ENCODE measurements at regions not wholly inside any gene's neighbourhood (a gene's known extent, or its start where the extent isn't known, plus 50 kb on each side); places are given as distances from the start of the nearest gene placed in this dataset.

DNA sequence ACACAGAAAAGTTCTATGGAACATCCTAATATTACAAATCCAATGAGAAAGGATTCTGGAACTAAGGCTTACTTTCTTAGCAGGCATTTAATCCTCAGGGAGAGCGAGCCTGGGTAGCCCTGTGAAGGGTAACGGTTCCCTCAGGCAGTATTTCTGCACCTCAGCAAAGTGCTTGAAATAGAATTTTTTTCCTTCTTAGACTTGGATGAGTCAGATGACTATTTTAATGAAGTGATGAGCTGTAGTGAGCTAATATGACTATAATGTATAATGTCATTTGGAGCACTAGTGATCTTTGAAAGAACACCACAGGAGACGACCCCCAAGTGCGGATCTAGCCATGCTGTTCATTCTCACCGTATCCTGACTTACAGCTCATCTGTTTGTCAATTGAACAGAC, 493.0 kb upstream of the FAM241A start:
- DNase-seq (ENCODE audit: low read depth in 3 of 3), result no peak

DNA sequence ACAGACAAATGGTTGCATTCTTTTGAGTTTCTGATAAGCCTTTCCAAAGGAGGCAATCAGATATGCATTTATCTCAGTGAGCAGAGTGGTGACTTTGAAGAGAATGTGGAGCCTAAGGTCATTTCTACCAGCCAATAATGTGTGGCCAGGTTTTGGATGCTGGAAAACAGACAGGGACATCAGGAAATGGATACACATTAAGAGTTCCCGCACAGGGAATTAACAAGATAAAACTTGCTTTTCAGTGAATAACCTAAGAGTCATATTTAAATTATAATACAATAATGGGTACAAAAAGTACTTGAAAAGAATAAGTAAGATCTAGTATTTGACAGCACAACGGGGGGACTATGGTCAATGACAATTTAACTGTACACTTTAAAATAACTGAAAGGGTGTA, 492.3 kb upstream of the FAM241A start:
- no peak for DNase-seq (ENCODE audit: low read depth in 3 of 3)

DNA sequence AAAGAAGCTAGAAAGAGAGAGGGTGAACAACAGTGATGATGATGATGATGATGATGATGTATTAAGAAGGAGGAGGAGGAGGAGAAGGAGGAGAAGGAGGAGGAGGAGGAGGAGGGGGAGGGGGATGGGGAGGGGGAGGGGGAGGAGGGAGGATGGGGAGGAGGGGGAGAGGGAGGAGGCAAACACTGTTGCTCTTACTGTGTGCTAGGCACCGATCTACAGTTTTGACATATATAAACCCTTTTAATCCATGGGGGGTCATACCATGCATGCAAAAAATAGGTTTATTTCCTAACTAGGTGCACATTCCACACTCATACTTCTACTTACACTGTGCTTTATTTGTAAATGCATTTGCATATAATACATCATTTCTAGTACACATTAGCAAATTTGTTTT, 482.8 kb upstream of the FAM241A start:
- DNase-seq (ENCODE audit: low read depth in 3 of 3), result no peak

DNA sequence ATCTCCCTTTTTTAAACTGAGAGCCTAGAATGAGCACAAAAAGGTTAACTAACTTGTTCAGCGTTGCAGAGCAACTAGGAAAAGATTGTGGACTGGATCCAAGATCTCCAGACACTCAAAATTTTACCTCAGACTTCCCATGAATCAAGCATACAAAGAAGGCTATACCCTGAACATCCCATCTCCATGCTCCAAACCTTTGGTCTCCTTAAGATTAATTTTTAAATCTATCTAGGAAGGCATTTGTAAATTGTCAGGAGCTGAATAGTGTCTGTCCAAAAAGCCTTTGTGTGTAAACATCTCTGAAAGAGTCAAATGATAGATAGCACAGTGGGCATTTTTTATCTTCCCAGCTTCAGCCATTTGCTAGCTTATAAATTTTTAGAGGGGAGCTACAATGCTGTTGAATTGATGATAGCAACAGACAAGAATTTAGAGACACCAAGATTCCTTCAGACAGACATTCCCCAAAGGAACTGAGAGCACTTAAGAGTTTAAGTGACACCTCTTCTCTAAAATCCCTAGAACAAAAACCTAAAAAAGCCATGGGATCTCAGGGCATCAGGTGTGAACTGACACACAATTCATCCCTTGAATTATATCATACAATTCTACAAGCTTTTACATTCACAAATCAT, 480.8 kb upstream of the FAM241A start:
- no peak for DNase-seq (ENCODE audit: low read depth in 3 of 3)

GRCh38 chr4:111666826-111667360, 478.4 kb upstream of the FAM241A start:
- no peak for DNase-seq (ENCODE audit: low read depth in 3 of 3)

- no peak for DNase-seq (ENCODE audit: low read depth in 3 of 3)
Measured at GRCh38 chr4:111671756-111672155, 473.5 kb upstream of the FAM241A start.

DNA sequence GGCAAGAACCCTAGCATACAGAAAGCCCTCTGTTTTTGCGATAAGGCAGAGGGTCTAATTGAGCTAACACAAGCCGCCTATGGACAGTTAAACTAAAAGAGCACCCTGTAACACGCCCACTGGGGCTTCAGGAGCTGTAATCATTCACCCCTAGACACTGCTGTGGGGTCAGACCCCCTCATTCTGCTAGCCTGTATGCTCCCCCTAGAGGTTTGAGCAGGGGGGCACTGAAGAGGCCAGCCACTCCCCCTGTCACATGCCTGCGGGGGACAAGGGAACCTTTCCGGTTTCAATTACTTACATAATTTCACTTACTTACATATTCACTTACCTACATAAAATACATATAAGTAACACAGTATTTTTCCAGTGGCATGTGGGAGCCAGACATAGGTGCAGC, 469.5 kb upstream of the FAM241A start:
- DNase-seq (ENCODE audit: low read depth in 3 of 3), result no peak

DNA sequence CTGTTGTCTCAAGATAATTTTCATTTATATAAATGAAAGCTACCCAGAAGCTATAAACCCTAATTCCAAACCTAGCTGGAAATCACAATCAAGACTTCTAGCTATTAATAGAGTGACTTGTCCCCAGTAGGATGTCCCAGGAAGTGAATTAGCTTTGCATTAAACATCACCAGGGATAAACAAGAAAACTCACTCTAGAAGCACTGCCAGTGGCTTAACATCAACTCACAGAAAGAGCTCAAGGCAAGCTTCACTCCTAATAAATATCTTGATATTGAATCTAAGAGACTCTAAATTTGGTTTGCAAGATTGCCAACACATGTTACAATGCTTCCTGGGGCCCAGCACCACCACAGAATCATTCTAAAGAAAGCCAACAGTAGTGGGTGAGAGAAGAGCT, 468.7 kb upstream of the FAM241A start:
- no peak for DNase-seq (ENCODE audit: low read depth in 3 of 3)

DNA sequence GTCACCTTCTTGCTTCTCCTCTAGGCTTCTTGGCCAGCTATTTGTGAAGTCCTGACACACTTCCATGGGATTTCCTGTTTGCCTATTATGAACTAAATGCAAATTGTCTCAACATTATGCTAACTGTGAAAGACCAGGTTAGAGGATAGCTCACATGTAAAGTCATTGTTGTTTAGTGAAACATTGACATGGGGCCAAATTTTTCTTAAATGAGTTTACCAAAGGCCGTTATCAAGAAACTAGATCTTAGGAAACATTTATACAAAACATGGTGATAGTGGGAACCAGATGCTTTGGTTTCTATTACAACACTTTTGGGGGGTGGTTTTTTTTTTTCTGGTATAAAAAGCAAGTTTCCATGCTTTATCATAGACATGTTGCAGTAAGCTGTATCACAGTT, 466.8 kb upstream of the FAM241A start:
- no peak for DNase-seq (ENCODE audit: low read depth in 3 of 3)

DNA sequence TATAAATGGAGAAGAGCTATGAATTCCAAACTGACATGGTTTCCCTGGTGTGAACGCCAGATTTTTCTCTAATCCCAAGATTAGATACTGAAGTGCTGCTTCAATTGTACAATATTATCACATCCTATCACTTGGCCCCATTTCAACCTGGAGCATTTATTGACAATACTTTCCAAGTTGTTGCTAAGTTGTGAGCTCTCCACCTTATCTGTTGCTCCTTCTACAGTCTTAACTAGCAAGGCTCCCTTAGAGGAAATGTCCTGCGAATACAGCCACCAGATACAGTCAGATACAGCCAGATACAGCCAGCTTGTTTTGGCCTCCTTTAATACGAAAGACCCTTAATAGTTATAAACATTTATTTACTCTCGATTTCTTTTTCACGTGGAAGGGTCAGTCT, 466.3 kb upstream of the FAM241A start:
- no peak for DNase-seq (ENCODE audit: low read depth in 3 of 3)

DNA sequence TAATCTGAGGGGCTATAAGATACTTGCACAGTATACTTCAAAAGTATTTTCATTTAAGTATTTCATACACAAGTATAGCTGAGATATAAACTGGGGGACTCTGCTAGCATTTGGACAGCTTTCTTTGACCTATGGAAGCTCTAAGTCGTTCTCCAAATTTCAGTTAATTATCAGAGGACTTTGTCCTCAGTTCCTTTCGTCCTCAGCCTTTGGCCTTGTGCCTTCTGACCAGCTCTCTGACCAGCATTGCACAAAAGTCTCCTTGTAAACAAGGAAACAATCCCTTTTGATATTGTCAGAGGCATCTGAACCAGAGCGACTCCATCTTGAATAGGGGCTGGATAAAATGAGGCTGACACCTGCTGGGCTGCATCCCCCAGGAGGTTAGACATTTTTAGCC, 464.0 kb upstream of the FAM241A start:
- DNase-seq (ENCODE audit: low read depth in 3 of 3), result no peak

GRCh38 chr4:111681751-111682150, 463.5 kb upstream of the FAM241A start:
- DNase-seq (ENCODE audit: low read depth in 3 of 3), result no peak

GRCh38 chr4:111685205-111685604, 460.0 kb upstream of the FAM241A start:
- no peak for DNase-seq (ENCODE audit: low read depth in 3 of 3)

DNA sequence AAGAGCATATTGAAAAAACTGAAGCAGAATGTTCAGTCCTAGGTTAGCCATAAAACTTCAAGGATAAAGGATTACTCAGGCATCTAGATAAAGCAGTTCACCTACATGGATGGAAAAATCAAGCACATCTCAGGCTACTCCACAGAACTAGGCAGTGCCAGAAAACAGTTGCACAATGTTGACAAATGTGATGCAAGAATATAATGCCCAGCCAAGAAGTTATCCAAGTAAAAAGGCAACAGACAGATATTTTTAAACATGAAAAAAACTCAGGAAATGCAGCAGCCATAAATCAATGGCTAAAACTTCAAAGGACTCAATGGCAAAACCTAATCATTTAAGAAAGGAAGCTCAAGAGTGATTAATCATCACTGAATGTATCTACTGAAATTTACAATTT, 456.0 kb upstream of the FAM241A start:
- no peak for DNase-seq (ENCODE audit: low read depth in 3 of 3)

DNA sequence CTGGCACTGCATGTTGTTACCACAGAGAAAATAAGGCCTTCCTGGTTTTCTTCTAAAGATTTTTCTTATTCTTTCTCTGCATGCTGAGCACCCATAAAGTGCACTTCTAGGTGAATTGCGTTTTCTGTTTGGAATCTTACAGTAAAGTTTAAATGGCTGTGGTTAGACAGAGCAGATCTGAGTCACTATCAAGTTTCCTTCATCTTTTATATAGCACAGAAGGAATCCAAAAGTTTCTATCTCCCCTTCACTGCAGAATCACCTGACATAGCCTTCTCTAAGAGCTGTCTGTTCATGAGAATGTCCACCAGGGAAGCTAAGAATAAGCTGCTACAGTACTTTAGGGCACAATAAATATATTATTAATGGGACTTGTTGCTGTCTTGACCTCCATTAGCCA, 455.5 kb upstream of the FAM241A start:
- no peak for DNase-seq (ENCODE audit: low read depth in 3 of 3)

- DNase-seq (ENCODE audit: low read depth in 3 of 3), result no peak
Measured at GRCh38 chr4:111693758-111694157, 451.5 kb upstream of the FAM241A start.

DNA sequence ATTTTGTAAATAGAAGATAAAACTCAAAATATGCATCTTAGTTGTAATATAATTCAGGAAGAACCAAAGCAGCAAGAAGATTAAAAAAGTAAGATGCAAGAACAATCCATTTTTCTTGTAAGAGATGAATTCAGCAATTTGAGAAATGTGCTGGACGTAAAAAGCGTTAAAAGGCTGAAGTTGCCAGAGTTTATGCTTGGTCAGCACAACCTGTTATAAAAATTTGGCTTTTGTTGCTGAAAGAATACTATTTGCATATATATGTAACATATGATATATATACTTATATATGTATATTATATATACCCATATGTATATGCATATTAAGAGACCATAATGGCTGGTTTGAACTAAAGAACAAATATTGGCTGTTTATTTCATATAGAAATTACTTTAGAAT, 449.6 kb upstream of the FAM241A start:
- no peak for DNase-seq (ENCODE audit: low read depth in 3 of 3)

GRCh38 chr4:111696505-111696904, 448.7 kb upstream of the FAM241A start:
- no peak for DNase-seq (ENCODE audit: low read depth in 3 of 3)

GRCh38 chr4:111697176-111697942, 447.9 kb upstream of the FAM241A start:
- DNase-seq (ENCODE audit: low read depth in 3 of 3), result no peak

GRCh38 chr4:111698361-111698760, 446.9 kb upstream of the FAM241A start:
- no peak for DNase-seq (ENCODE audit: low read depth in 3 of 3)

DNA sequence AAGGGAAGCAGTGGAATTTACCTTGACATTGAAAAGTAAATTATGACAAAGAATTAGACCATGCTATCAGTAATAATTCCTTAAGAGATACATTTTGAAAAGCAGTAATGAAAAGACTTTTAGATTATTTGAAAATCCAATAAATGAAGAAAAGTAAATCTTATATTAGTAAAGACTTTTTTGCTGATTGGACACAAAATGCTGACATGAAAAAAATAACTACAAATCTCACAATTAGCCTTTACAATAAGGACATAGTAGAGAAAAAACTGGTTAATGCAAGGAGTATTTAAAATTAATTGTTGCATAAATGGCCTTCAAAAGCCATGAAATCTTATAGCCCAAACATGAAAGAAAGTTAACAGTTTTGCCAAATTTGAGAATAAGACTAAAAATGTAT, 446.1 kb upstream of the FAM241A start:
- no peak for DNase-seq (ENCODE audit: low read depth in 3 of 3)

DNA sequence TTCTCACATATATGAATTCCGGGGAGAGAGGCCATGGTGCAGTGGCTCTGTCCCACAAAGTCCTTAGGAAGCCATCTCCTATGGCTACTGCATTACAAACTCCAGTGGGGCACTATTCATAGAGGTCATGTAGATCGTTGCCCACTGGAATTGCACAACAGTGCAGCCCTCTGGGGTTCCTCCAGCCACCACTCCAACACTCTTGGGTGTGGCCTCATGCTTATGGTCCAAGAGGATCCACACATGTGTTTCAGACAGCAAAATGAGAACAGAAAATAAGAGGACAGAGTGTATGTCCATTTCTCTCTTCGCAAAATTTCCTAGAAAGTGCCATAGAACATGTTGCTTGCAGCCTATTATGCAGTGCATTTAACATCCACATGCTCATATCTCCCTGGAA, 444.2 kb upstream of the FAM241A start:
- DNase-seq (ENCODE audit: low read depth in 3 of 3), result no peak

- no peak for DNase-seq (ENCODE audit: low read depth in 3 of 3)
Measured at GRCh38 chr4:111707491-111707890, 437.8 kb upstream of the FAM241A start.

All from stimulated activated CD4-positive, alpha-beta T cell treated with anti-CD3 and anti-CD28 coated beads, TNF-alpha, amount 100 ng/mL, for 48 hours (primary cell).